NCI-H1436 (cell line): ENCODE measurements at regions not wholly inside any gene's neighbourhood (a gene's known extent, or its start where the extent isn't known, plus 50 kb on each side); places are given as distances from the start of the nearest gene placed in this dataset.

Experiments used
- DNase-seq: peaks from one replicate; lab custom pipeline; 2025; lab: John Stamatoyannopoulos, UW

GRCh38 chr7:156178857-156179256 lies 366.6 kb upstream of the SHH start:
- DNase-seq: no peak

GRCh38 chr7:156178214-156178613 lies 366.0 kb upstream of the SHH start:
- no peak for DNase-seq

DNA sequence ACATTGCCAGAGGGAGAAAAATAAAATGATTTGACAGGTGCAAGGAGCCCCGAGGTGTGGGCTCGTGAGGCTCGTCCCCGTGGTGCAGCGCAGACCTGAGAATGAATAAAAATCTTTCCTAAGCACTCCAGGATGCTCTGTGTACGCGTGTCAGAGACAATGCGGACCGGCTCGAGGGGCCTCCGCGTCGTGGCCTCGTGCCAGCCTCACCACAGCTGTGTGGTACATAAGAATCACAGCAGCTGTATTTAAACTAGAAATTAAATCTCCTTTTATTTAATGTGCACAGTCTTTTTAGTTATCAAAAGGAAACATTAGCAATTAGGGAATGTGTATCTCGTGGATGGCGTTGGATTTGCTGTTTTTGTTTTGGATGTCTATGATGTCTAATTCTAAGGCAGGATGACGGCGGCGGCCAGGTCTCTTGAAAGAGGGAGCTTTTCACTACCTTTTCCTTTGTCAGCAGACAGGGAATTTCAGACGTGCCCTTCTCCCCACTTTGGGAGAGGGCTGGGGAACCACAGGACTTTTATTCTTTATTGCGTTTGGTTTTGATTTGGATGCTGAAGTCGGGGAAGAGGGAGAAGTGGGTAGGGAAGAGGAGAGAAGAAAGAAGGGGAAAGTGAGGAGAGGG lies 365.3 kb upstream of the SHH start:
- peak; percentile 19 for DNase-seq

- DNase-seq: no peak
Measured at GRCh38 chr7:156176039-156176438, 363.8 kb upstream of the SHH start.

GRCh38 chr7:156175003-156175402 lies 362.7 kb upstream of the SHH start:
- DNase-seq: no peak

GRCh38 chr7:156174428-156174827 lies 362.2 kb upstream of the SHH start:
- DNase-seq: no peak

GRCh38 chr7:156173748-156174353 lies 361.6 kb upstream of the SHH start:
- no peak for DNase-seq

GRCh38 chr7:156173346-156173745 lies 361.1 kb upstream of the SHH start:
- no peak for DNase-seq

DNA sequence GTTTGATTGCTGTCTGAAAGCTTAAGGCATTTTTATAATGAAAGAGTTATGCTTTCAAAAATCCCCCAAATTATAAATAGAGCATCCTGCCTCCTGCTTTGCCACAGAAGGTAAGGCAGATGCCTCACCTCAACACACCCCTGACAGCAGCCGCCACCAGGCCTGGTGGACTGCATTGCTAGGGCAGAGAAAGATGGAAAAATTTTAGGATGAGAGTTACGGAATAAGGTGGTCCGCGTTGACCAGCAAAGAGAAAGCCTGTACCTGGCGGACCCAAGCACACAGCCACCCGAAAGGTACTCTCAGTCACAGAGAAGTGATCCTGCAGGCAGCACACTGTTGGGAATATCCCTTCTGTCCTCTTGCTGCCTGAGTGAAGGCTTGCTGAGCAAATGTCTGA lies 360.4 kb upstream of the SHH start:
- DNase-seq: no peak

DNA sequence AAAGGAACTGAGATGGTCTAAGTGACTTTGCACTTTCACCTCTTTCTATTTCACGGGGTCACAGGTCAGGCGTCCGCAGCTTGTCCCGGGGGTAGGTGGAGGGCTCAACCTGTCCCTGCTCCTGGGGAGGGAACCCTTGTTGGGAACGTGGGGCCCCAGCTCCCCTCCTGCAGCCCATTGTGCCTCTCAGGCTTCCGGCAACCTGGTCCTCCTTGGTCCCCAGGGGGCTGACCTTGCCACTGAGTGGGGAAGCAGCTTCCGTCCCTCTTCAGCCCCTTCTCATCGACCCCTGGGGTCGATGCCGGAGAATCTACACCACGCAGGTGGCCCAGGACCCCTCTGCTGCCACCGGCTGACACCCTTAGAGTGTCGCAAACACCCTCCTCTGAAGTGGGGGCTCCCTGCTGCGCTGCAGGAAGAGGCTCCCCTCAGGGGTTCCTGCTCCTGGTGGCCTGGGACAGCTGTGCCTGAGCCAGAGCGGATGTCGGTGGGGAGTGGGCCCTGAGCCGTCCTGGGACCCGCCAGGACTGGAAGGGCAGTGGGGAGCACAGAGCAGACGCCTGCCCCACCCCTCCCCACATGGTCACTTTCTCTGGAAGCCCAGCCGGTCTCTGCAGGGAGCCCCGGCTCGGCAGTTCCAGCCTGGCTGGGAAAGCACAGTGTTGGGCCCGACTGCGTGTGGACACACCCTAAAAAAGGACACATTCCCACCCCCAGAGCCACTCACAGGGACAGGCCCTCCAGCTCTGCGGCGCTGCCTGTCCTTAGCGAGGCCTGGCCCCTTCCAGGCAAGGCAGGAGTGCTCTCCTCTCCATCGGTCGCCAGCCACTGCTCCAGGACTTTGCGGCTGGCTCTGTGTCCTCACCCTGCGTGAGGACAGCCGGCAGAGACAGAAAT lies 357.5 kb upstream of the SHH start:
- no peak for DNase-seq

DNA sequence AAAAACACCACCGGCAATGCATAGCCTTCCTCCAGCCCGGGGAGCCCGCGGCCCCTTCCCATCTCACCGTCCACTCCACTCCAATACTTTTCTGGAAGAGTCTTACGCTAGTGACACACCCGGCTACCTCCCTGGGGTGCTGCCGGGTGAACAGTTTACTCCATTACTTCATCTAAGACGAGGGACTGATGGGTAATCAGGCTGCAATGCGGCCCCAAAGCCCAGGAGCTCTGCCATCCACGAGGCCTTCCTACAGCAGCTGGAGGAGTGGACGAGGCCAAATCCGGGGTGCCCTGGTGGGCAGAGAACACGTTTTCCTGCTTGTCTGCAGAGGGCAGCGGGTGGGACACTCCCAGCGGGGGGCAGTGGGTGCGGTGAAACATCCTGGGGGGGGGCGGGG lies 356.2 kb upstream of the SHH start:
- no peak for DNase-seq

DNA sequence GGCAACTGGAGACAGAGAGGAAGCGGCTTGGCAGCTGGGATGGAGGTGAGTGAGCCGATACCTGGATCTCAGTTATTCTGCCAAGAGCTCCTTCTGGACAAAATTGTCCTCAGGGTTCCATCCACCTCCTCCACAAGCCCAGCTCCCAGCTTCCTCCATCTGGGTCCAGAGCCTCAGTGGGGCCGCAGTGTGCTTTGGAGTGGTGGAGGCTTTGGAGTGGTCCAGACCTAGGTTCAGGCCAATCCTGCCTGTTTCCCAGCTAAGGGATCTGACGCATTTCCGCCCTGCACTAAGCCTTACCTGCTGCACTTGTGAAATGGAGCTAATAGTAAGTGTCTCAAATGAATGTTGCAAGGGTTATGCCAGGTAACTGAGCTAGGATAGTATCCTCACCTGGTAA lies 355.7 kb upstream of the SHH start:
- DNase-seq: no peak

- no peak for DNase-seq
Measured at GRCh38 chr7:156167417-156167807, 355.1 kb upstream of the SHH start.

DNA sequence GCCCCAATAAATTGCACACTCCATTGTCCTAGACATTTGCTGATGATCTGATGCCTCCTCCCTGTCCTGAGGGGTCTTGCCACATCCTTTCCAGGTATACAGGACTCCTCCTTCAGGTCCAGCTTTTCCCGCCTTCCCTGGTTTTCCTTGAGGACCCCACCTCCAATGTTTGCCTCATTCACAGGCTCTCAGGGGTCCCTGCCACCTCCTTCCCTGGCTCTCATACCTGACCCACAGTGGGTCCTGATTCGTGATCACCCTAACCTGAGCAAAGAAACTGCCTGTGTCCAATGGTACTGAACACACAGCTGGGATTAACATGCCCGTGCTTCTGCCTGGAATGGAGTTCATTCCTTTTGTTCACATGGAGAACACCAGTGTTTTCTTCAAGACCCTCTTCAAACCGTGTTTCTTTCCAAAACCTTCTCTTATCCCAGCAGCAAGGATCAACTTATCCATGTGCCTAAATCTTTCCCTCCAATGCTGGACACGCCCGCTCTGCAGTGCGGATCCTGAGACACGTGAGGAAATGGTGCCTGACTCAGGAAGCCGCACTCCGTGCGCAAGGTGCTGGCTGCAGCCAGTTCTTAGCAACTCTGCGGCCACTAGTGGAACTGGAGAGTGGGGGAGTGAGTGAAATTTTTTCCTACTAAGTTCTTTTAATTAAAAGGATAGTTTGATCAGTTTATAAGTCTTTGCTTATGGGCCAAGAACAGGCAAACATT lies 354.6 kb upstream of the SHH start:
- no peak for DNase-seq

DNA sequence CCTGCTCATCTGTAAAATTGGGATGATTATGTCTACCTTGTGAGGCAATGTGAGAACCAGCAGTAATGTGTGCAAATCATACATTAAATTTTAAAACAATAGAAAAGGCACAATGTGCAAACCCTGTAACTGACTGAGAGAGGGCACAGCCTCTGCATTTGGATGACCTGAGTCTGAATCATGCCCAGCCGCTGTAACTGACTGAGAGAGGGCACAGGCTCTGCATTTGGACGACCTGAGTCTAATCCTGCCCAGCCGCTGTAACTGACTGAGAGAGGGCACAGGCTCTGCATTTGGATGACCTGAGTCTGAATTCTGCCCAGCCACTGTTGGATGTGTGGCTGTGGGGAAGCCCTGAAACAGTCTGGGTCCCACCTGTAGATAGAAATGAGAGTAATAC lies 351.5 kb upstream of the SHH start:
- DNase-seq: no peak

- no peak for DNase-seq
Measured at GRCh38 chr7:156162451-156162850, 350.2 kb upstream of the SHH start.

DNA sequence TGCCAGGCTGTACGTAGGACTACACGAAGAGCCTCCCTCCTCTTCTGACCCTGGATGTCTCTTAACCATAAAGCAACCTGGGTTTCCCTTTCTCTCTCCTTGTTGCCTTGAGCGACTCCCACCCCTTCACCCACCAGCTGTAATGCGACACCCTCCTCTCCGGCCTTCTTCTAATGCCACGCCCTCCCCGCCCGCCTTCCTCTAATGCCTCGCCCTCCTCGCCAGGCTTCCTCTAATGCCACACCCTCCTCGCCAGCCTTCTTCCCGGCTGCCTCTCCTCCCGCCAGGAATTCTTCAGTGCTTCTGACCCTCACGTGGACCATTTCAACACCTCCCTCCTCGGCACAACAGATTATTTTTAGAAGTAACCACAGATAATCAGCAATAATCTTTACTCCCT lies 348.5 kb upstream of the SHH start:
- peak; percentile 11 for DNase-seq

- no peak for DNase-seq
Measured at GRCh38 chr7:156158693-156159092, 346.4 kb upstream of the SHH start.

- DNase-seq: no peak
Measured at GRCh38 chr7:156158213-156158612, 345.9 kb upstream of the SHH start.

GRCh38 chr7:156157409-156158012 lies 345.2 kb upstream of the SHH start:
- no peak for DNase-seq

GRCh38 chr7:156156734-156157408 lies 344.6 kb upstream of the SHH start:
- no peak for DNase-seq
